ENCODE measurements at regions not wholly inside any gene's neighbourhood (a gene's known extent, or its start where the extent isn't known, plus 50 kb on each side); places are given as distances from the start of the nearest gene placed in this dataset.

DNA sequence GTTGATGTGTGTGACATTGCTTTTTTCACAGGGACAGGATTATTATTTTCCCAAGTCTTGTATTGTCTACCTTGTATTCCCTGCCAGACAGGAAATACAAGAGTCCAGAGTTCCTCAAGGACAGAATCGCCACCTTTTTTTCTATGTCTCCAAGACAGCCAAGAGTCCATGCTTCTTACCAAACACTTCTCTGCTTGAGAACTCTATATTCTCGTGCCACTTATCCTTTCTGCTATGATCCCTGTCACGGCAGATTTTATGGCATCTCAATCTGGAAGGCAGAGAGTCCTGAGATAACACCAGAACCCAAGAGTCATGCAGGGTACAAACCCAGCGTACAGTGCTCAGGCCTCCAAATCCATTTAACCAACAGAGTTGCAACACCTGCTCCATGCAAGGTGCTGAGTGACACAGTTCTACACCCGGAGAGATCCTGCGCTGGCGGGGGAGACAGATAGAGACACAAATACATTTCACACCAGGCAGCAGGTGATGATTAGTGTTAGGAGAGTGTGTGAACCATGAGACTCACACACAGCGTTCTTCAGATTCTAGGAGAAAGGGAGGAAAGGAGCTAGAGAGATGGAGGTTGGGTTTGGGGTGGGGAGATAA lies 107.6 kb downstream of the NAV1 start:
- TF ChIP-seq, protein P1, sequence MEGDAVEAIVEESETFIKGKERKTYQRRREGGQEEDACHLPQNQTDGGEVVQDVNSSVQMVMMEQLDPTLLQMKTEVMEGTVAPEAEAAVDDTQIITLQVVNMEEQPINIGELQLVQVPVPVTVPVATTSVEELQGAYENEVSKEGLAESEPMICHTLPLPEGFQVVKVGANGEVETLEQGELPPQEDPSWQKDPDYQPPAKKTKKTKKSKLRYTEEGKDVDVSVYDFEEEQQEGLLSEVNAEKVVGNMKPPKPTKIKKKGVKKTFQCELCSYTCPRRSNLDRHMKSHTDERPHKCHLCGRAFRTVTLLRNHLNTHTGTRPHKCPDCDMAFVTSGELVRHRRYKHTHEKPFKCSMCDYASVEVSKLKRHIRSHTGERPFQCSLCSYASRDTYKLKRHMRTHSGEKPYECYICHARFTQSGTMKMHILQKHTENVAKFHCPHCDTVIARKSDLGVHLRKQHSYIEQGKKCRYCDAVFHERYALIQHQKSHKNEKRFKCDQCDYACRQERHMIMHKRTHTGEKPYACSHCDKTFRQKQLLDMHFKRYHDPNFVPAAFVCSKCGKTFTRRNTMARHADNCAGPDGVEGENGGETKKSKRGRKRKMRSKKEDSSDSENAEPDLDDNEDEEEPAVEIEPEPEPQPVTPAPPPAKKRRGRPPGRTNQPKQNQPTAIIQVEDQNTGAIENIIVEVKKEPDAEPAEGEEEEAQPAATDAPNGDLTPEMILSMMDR (conservative IDR thresholded peaks at IDR 0.05; ENCODE audit: low read depth, low read length), result no peak
- no peak for TF ChIP-seq EZH2 (IDR thresholded peaks at IDR 0.05; ENCODE audit: borderline replicate concordance, low read depth, low read length, poor library complexity, severe bottlenecking)
